ENCODE measurements at regions not wholly inside any gene's neighbourhood (a gene's known extent, or its start where the extent isn't known, plus 50 kb on each side); places are given as distances from the start of the nearest gene placed in this dataset.
A peak's percentile ranks its signal among the peaks of the same experiment; 100 is the strongest.

GRCh38 chr12:93181409-93181965, 196.2 kb upstream of the NUDT4 start:
- ATAC-seq, result no peak

- ATAC-seq, result peak in 1 of 2 donors; percentile 51
Observed at GRCh38 chr12:93183940-93184671, 193.6 kb upstream of the NUDT4 start.

GRCh38 chr12:93184672-93185368, 192.9 kb upstream of the NUDT4 start:
- ATAC-seq, result no peak

- ATAC-seq, result no peak
Observed at GRCh38 chr12:93185369-93185741, 192.4 kb upstream of the NUDT4 start.

GRCh38 chr12:93186131-93186530, 191.6 kb upstream of the NUDT4 start:
- ATAC-seq, result no peak

GRCh38 chr12:93186621-93187020, 191.1 kb upstream of the NUDT4 start:
- no peak for ATAC-seq

- ATAC-seq, result no peak
Observed at GRCh38 chr12:93191423-93191822, 186.3 kb upstream of the NUDT4 start.

- no peak for ATAC-seq
Observed at GRCh38 chr12:93191956-93192355, 185.8 kb upstream of the NUDT4 start.

- no peak for ATAC-seq
Observed at GRCh38 chr12:93192878-93193277, 184.8 kb upstream of the NUDT4 start.

GRCh38 chr12:93195511-93195910, 182.2 kb upstream of the NUDT4 start:
- ATAC-seq, result no peak

GRCh38 chr12:93197067-93197593, 180.6 kb upstream of the NUDT4 start:
- no peak for ATAC-seq

GRCh38 chr12:93198086-93198485, 179.6 kb upstream of the NUDT4 start:
- ATAC-seq, result no peak

- no peak for ATAC-seq
Observed at GRCh38 chr12:93199831-93200236, 177.9 kb upstream of the NUDT4 start.

- no peak for ATAC-seq
Observed at GRCh38 chr12:93200291-93200917, 177.3 kb upstream of the NUDT4 start.

GRCh38 chr12:93201990-93202389, 175.7 kb upstream of the NUDT4 start:
- no peak for ATAC-seq

GRCh38 chr12:93202688-93203087, 175.0 kb upstream of the NUDT4 start:
- no peak for ATAC-seq

- no peak for ATAC-seq
Observed at GRCh38 chr12:93203361-93203760, 174.4 kb upstream of the NUDT4 start.

GRCh38 chr12:93204896-93205295, 172.8 kb upstream of the NUDT4 start:
- ATAC-seq, result no peak

GRCh38 chr12:93205361-93205760, 172.4 kb upstream of the NUDT4 start:
- ATAC-seq, result no peak

GRCh38 chr12:93208011-93208410, 169.7 kb upstream of the NUDT4 start:
- no peak for ATAC-seq

- ATAC-seq, result no peak
Observed at GRCh38 chr12:93214523-93215289, 163.0 kb upstream of the NUDT4 start.

GRCh38 chr12:93215290-93215678, 162.4 kb upstream of the NUDT4 start:
- no peak for ATAC-seq

- ATAC-seq, result no peak
Observed at GRCh38 chr12:93219947-93220346, 157.8 kb upstream of the NUDT4 start.

Measured in activated CD4-positive, CD25-positive, alpha-beta regulatory T cell treated with anti-CD3 and anti-CD28 coated beads, Interleukin-2, amount 50 U/mL, for 24 hours (primary cell).